GM23338 (cell line): ENCODE measurements at regions not wholly inside any gene's neighbourhood (a gene's known extent, or its start where the extent isn't known, plus 50 kb on each side); places are given as distances from the start of the nearest gene placed in this dataset.

ENCODE experiments used
- EZH2phosphoT487 ChIP-seq: fragments of 200-600 bp; sonication (generic); IDR thresholded peaks from one replicate; pipeline ENCODE4 v1.8.1; 2018; ENCODE audit warnings: antibody characterized with exemption; ENCODE audit not compliant: unreplicated experiment
- TF ChIP-seq, protein P1 (sequence below), 2 experiments: fragments of 200-600 bp in 1 of 2; sonication (generic) in 1 of 2; conservative IDR thresholded peaks; 2 replicates each; pipeline versions ENCODE4 v1.5.1 to v1.6.1; 2016 to 2017; ENCODE audit warnings: antibody characterized with exemption in 2 of 2, low read depth in 2 of 2, mild to moderate bottlenecking in 2 of 2, moderate library complexity in 1 of 2

DNA sequence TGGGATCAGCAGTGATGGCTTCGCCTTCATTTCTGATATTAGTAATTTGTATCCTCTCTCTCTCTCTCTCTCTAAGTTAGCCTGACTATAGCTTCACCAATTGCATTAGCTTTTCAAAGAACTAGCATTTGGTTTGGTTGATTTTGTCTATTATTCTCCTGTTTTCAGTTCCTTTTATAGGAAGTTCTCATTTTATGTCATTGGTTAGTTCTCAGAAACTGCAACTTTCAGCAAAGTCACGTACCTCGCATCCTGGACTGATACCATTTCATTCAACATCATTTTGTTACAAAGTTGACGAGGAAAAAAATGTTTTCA, 450.8 kb downstream of the EIPR1 start:
- TF ChIP-seq EZH2phosphoT487, result no peak
- TF ChIP-seq, protein P1, sequence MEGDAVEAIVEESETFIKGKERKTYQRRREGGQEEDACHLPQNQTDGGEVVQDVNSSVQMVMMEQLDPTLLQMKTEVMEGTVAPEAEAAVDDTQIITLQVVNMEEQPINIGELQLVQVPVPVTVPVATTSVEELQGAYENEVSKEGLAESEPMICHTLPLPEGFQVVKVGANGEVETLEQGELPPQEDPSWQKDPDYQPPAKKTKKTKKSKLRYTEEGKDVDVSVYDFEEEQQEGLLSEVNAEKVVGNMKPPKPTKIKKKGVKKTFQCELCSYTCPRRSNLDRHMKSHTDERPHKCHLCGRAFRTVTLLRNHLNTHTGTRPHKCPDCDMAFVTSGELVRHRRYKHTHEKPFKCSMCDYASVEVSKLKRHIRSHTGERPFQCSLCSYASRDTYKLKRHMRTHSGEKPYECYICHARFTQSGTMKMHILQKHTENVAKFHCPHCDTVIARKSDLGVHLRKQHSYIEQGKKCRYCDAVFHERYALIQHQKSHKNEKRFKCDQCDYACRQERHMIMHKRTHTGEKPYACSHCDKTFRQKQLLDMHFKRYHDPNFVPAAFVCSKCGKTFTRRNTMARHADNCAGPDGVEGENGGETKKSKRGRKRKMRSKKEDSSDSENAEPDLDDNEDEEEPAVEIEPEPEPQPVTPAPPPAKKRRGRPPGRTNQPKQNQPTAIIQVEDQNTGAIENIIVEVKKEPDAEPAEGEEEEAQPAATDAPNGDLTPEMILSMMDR (conservative IDR thresholded peaks at IDR 0.05; ENCODE audit: low read depth in 2 of 2), result no peak
